EH (cell line): ENCODE measurements at regions not wholly inside any gene's neighbourhood (a gene's known extent, or its start where the extent isn't known, plus 50 kb on each side); places are given as distances from the start of the nearest gene placed in this dataset.

Experiments used
- DNase-seq: peaks from one replicate; pipeline ENCODE4 v3.0.0-alpha.2; 2015; ENCODE audit warnings: low read depth

- DNase-seq: no peak
Measured at GRCh38 chr11:70848243-70848750, 404.1 kb downstream of the SHANK2 start.

GRCh38 chr11:70849031-70849430 lies 403.3 kb downstream of the SHANK2 start:
- DNase-seq: no peak

GRCh38 chr11:70851308-70851707 lies 401.1 kb downstream of the SHANK2 start:
- no peak for DNase-seq

- no peak for DNase-seq
Measured at GRCh38 chr11:70851907-70852306, 400.5 kb downstream of the SHANK2 start.

- DNase-seq: no peak
Measured at GRCh38 chr11:70853068-70853769, 399.2 kb downstream of the SHANK2 start.

- no peak for DNase-seq
Measured at GRCh38 chr11:70853770-70854108, 398.6 kb downstream of the SHANK2 start.

GRCh38 chr11:70854201-70854600 lies 398.2 kb downstream of the SHANK2 start:
- DNase-seq: no peak

GRCh38 chr11:70854901-70855556 lies 397.3 kb downstream of the SHANK2 start:
- DNase-seq: no peak

- DNase-seq: no peak
Measured at GRCh38 chr11:70857894-70858293, 394.5 kb downstream of the SHANK2 start.

- no peak for DNase-seq
Measured at GRCh38 chr11:70859180-70859579, 393.2 kb downstream of the SHANK2 start.

- DNase-seq: no peak
Measured at GRCh38 chr11:70860888-70861287, 391.5 kb downstream of the SHANK2 start.

- no peak for DNase-seq
Measured at GRCh38 chr11:70861559-70861958, 390.8 kb downstream of the SHANK2 start.

- DNase-seq: no peak
Measured at GRCh38 chr11:70862093-70862492, 390.3 kb downstream of the SHANK2 start.

GRCh38 chr11:70863186-70863585 lies 389.2 kb downstream of the SHANK2 start:
- no peak for DNase-seq

- no peak for DNase-seq
Measured at GRCh38 chr11:70863993-70864392, 388.4 kb downstream of the SHANK2 start.

GRCh38 chr11:70865356-70865755 lies 387.0 kb downstream of the SHANK2 start:
- DNase-seq: no peak

GRCh38 chr11:70866834-70867233 lies 385.5 kb downstream of the SHANK2 start:
- no peak for DNase-seq

GRCh38 chr11:70867281-70868047 lies 384.9 kb downstream of the SHANK2 start:
- no peak for DNase-seq

GRCh38 chr11:70868341-70868885 lies 384.0 kb downstream of the SHANK2 start:
- no peak for DNase-seq

GRCh38 chr11:70869054-70869453 lies 383.3 kb downstream of the SHANK2 start:
- DNase-seq: no peak

- peak; percentile 8 for DNase-seq
Measured at GRCh38 chr11:70871881-70872280, 380.5 kb downstream of the SHANK2 start.

GRCh38 chr11:70872299-70872698 lies 380.1 kb downstream of the SHANK2 start:
- no peak for DNase-seq
